KOPT-K1 (cell line): ENCODE measurements at regions not wholly inside any gene's neighbourhood (a gene's known extent, or its start where the extent isn't known, plus 50 kb on each side); places are given as distances from the start of the nearest gene placed in this dataset.

ENCODE experiments used
- H3K27ac ChIP-seq: fragments of 200-600 bp; sonication (generic); 2 replicates; pipeline ENCODE4 v1.5.1; 2016; ENCODE audit warnings: antibody characterized with exemption, mild to moderate bottlenecking, low read depth, low read length; ENCODE audit not compliant: poor library complexity, severe bottlenecking
- H3K36me3 ChIP-seq: fragments of 200-600 bp; sonication (generic); 2 replicates; pipeline ENCODE4 v1.5.1; 2017; ENCODE audit warnings: antibody characterized with exemption, mild to moderate bottlenecking, low read length, moderate library complexity; ENCODE audit not compliant: insufficient read depth
- H3K9me3 ChIP-seq: fragments of 200-600 bp; sonication (generic); 2 replicates; pipeline ENCODE4 v1.5.1; 2017; ENCODE audit warnings: antibody characterized with exemption, low read length, mild to moderate bottlenecking; ENCODE audit not compliant: insufficient read depth, poor library complexity, severe bottlenecking

DNA sequence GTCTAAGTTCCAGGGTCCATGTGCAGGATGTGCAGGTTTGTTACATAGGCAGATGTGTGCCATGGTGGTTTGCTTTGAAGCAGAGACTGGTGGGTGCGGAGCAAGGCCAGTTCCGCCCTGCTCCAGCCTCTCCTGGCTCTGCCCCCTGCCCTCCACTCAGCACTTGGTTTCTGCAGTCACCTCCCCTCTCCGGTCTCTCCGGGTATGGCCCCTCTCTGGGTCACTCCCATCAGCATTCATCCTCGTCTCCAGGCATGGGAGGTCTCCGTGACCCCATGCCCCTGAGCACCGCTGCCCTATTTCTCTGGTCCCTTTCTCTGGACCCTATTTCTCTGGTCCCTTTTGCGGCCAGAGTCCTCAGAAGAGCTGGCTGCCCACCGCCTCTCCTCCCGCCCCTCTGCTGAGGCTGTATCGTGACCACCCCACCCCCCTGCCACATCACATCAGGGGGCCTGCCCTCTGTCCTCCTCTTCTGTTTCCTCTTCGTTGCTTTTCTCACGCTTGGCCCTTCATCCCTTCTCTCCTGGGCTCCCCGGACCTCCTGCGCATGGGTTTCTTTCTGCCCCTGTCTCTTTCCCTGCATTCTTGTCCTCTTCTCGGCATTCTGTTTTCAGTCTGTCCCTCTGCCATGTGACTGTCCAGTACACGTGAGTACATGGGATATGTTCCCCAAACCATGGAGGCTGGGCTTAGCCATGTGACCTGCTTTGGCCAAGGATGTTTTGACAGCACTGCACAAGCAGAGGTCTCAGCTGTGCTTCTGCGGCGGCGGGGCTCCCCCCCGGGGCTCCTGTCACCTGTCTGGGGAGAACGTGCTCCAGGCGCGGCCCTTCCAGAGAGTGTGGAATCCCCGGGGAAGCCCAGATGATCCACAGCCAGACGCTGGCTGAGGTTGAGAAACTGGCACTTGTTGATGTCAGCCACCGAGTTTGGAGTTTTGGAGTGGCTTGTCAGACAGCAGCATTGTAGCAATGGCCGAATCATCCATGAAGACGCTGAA lies 54.4 kb upstream of the C1orf174 start:
- H3K9me3 ChIP-seq = peaks cover 7% of the 10 kb centered on the region
- H3K27ac ChIP-seq = no peak overlapping the region
- H3K36me3 ChIP-seq = no peaks in the 10 kb centered on the region

GRCh38 chr1:3955196-3955772 lies 55.2 kb upstream of the C1orf174 start:
- H3K36me3 ChIP-seq = no peaks in the 10 kb centered on the region
- no peaks in the 10 kb centered on the region for H3K9me3 ChIP-seq
- H3K27ac ChIP-seq = no peak overlapping the region

GRCh38 chr1:3956527-3957170 lies 56.6 kb upstream of the C1orf174 start:
- Histone ChIP-seq H3K36me3 (no peaks in the 10 kb centered on the region), H3K9me3 (no peaks in the 10 kb centered on the region), H3K27ac (no peak overlapping the region)

DNA sequence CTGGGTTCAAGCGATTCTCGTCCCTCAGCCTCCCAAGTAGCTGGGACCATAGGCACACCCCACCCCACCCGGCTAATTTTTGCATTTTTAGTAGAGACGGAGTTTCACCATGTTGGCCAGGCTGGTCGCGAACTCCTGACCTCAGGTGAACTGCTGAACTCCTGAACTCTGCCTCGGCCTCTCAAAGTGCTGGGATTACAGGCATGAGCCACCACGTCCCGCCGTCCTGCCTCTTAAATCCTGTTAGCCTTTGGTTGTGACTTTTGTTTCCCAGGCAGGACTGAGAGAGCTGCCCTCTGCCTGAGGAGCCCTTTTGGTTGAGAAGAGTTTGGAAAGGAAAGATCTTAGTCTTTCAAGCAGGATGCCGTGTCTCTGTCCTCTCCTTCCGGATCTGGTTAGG lies 59.3 kb upstream of the C1orf174 start:
- H3K36me3 ChIP-seq = no peaks in the 10 kb centered on the region
- no peak overlapping the region for H3K27ac ChIP-seq
- no peaks in the 10 kb centered on the region for H3K9me3 ChIP-seq

- Histone ChIP-seq H3K36me3 (no peaks in the 10 kb centered on the region), H3K9me3 (no peaks in the 10 kb centered on the region), H3K27ac (no peak overlapping the region)
Observed at GRCh38 chr1:3963554-3963953, 63.5 kb upstream of the C1orf174 start.

DNA sequence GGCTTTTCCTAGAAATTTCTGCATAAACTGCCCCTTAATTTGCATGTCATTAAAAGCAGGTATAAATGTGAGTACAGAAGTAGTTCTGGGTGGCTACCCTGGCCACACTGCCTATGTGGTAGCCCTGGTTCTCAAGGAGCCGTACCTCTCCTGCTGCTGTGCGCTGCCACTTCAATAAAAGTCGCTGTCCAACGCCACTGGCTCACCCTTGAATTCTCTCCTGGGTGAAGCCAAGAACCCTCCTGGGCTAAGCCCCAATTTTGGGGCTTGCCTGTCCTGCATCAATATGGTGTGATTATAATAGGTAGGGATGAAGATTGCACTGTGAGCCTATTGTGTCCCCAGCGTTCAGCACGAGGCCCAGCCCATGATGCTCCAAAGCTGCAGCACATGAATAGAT lies 65.6 kb upstream of the C1orf174 start:
- Histone ChIP-seq H3K27ac (no peak overlapping the region), H3K9me3 (peaks cover 8% of the 10 kb centered on the region), H3K36me3 (no peaks in the 10 kb centered on the region)

DNA sequence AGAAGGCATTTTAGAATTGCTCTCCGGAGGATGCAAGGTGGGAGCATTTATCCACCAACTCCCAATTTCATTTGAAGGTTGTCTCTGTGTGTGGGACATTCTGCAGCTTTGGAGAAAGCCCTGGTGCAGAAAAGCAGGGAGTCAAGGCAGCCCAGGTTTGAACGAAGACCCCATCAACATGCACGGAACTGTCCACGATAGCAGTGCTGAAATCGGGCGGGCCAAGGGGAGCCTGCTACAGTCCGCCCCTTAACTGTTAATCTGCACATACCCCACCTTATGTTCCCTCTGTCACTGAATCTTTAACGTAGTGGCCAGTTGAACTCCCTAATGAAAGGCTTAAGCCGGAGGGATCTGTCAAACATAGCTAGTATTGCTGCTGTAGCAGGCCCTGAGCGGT lies 68.8 kb upstream of the C1orf174 start:
- Histone ChIP-seq H3K27ac (no peak overlapping the region), H3K36me3 (no peaks in the 10 kb centered on the region), H3K9me3 (peaks cover 8% of the 10 kb centered on the region)

- no peaks in the 10 kb centered on the region for H3K36me3 ChIP-seq
- no peak overlapping the region for H3K27ac ChIP-seq
- peaks cover 8% of the 10 kb centered on the region for H3K9me3 ChIP-seq
Observed at GRCh38 chr1:3971981-3972380, 71.9 kb upstream of the C1orf174 start.

- no peaks in the 10 kb centered on the region for H3K9me3 ChIP-seq
- no peak overlapping the region for H3K27ac ChIP-seq
- H3K36me3 ChIP-seq = no peaks in the 10 kb centered on the region
Observed at GRCh38 chr1:3975903-3976630, 76.0 kb upstream of the C1orf174 start.

DNA sequence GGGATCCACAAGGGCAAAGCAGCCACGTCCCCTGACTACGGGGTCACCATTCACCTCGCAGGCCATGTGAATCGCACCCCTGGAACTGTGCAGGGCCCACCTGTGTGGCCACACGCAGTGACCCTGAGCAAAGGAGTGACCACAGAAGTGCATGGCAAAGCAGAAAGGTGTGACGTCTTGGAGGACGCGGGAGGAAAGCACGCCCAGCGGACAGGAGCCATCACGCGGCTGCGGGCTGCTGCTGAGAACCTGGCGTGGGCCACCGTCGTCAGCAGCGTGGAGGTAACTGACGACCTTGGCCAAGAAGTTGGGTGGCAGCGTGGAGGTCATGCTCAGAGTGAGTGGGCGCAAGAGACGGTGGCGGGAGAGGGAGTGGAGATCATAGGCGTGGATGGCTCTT lies 76.7 kb upstream of the C1orf174 start:
- Histone ChIP-seq H3K9me3 (no peaks in the 10 kb centered on the region), H3K27ac (no peak overlapping the region), H3K36me3 (no peaks in the 10 kb centered on the region)

GRCh38 chr1:3978196-3978989 lies 78.3 kb upstream of the C1orf174 start:
- no peaks in the 10 kb centered on the region for H3K9me3 ChIP-seq
- no peak overlapping the region for H3K27ac ChIP-seq
- H3K36me3 ChIP-seq = no peaks in the 10 kb centered on the region

DNA sequence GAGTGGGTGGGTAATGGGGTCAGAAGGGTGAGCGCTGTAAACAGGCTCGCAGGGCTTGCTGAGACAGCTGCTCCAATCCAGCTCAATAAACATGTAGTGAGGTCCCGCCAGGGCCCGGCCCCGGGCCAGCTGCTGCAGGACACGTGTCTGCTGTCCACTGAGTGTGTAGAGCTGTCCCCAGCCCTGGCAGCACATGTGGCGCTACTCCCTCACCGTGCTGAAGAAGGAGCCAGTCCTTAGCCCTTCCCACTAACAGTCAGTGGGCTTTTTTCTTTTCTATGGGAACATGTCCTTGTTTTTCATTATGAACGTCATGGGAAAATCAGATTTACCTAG lies 78.9 kb upstream of the C1orf174 start:
- H3K9me3 ChIP-seq = no peaks in the 10 kb centered on the region
- H3K27ac ChIP-seq = no peak overlapping the region
- no peaks in the 10 kb centered on the region for H3K36me3 ChIP-seq

GRCh38 chr1:3981261-3981660 lies 81.2 kb upstream of the C1orf174 start:
- Histone ChIP-seq H3K9me3 (no peaks in the 10 kb centered on the region), H3K27ac (no peak overlapping the region)

GRCh38 chr1:3981746-3982505 lies 81.9 kb upstream of the C1orf174 start:
- Histone ChIP-seq H3K36me3 (no peaks in the 10 kb centered on the region), H3K9me3 (no peaks in the 10 kb centered on the region), H3K27ac (no peak overlapping the region)

More at GRCh38 chr1:3981261-3981660, 81.2 kb upstream of the C1orf174 start:
- no peaks in the 10 kb centered on the region for H3K36me3 ChIP-seq
